ENCODE measurements at regions not wholly inside any gene's neighbourhood (a gene's known extent, or its start where the extent isn't known, plus 50 kb on each side); places are given as distances from the start of the nearest gene placed in this dataset.

- Histone ChIP-seq H3K27ac (no peak overlapping the region), H3K4me3 (no peak overlapping the region), H3K4me1 (peaks cover 0 to 12% (median 4%) of the 10 kb centered on the region in 4 donors), H3K36me3 (no peaks in the 10 kb centered on the region), H3K27me3 (no peaks in the 10 kb centered on the region), H3K9me3 (no peaks in the 10 kb centered on the region)
- DNase-seq, result no peak
- intact Hi-C loops (cut with DNase I), result no loop called here
- no peak for TF ChIP-seq POLR2AphosphoS5 (IDR thresholded peaks at IDR 0.05)
- WGBS, 2 donors, result 73 to 85% methylated on average over 4 of the region's 4 CpGs
Observed at GRCh38 chr20:39503902-39504709, 542.0 kb downstream of the DHX35 start.

- Histone ChIP-seq H3K9me3 (no peaks in the 10 kb centered on the region), H3K27me3 (no peaks in the 10 kb centered on the region)
Observed at GRCh38 chr20:39492223-39492797, 530.2 kb downstream of the DHX35 start.

DNA sequence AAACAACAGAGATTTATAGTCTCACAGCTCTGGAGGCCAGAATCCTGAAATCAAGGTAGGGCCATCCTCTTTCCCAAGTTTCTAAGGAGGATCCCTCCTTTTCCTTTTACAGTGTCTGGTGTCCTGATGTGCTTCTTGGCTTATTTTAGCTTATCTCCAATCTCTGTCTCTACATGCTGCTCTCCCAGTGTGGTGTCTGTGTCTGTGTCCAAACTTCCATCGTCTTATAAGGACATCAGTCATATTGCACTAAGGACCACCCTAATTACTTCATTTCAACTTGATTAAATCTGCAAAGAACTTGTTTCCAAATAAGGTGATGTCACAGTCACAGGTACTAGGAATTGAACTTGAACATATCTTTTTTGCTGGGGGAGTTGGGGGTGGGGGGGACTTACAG is 529.6 kb downstream of the DHX35 start:
- WGBS, 2 donors, result 86 to 88% methylated on average over 1 of the region's 1 CpG
- no peak overlapping the region for H3K4me3 ChIP-seq
- H3K27me3 ChIP-seq, result no peaks in the 10 kb centered on the region
- intact Hi-C loops (cut with DNase I), result no loop called here
- H3K4me1 ChIP-seq, result no peaks in the 10 kb centered on the region
- TF ChIP-seq CTCF (IDR thresholded peaks at IDR 0.05), result no peak
- H3K36me3 ChIP-seq, result no peaks in the 10 kb centered on the region
- no peaks in the 10 kb centered on the region for H3K9me3 ChIP-seq
- no peak overlapping the region for H3K27ac ChIP-seq
- DNase-seq, result no peak

More at GRCh38 chr20:39492223-39492797, 530.2 kb downstream of the DHX35 start:
- H3K4me3 ChIP-seq, result no peak overlapping the region
- no peaks in the 10 kb centered on the region for H3K36me3 ChIP-seq
- H3K27ac ChIP-seq, result no peak overlapping the region
- intact Hi-C loops (cut with DNase I), result no loop called here
- TF ChIP-seq EP300 (IDR thresholded peaks at IDR 0.05), result no peak
- TF ChIP-seq POLR2AphosphoS5 (IDR thresholded peaks at IDR 0.05), result no peak
- TF ChIP-seq CTCF (IDR thresholded peaks at IDR 0.05), result no peak
- TF ChIP-seq POLR2A (IDR thresholded peaks at IDR 0.05), result no peak
- WGBS, 2 donors, result 88 to 90% methylated on average over 6 of the region's 6 CpGs
- no peak for DNase-seq
- H3K4me1 ChIP-seq, result no peaks in the 10 kb centered on the region

DNA sequence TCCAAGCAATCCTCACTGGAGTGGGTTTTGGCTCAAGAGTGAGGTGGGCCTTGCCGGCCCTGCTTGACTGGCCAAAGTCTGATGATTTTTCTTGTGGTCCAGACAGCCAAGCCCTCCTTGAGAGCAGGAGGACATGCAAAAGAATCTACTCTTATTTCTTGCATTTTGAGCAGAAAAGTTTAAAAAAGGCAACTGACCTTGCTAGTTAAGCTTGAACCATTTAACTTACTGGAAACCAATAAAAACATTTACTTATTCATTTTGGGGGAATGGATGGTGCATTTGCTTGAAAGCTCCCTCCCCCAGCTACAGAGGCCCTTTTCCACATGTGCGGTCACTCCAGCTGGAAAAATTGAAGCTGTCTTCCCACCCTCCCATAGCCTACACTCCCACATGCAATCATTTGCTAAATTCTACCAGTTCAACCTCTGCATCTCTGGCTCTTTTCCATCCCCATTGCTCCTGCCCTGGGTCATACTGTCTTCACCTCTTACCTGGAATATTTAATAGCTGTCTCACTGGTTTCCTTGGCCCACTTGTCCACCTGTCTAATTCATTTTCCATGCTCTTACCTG is 527.9 kb downstream of the DHX35 start:
- TF ChIP-seq EP300 (IDR thresholded peaks at IDR 0.05) (no peak), CTCF (IDR thresholded peaks at IDR 0.05) (no peak), POLR2A (IDR thresholded peaks at IDR 0.05) (no peak), POLR2AphosphoS5 (IDR thresholded peaks at IDR 0.05) (no peak)

DNA sequence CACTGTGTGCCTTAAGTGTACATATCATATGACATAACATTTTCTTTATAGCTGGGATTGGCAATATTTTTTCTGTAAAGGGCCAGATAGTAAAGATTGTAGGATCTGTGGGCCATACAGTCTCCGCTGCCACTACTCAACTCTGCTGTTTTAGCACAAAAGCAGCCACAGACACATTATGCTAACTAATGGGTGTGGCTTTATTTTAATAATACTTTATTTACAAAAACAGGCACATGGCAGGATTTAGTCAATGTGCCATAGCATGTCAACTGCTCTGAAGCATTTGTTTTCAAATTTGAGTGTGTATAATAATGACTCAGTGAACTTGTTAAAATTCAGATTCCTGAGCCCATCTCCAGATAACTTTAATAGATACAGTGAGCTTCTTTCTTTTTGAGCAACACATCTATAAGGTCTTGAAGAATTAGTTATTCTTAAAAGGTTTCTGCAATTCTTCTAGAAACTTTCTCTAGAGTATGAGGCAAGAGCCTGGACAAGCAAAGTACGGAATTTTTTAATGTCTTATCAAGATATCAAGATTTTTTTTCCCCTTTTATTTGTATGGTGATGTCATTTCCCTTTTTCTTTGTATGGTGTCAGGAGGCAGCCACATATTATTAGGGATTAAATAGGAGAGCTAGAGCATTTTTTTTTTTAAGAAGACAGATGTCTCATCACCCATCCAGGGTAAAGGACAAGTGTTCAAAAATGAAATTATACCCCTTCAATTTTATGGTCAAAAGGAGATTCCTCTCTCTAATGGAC is 518.3 kb downstream of the DHX35 start:
- WGBS, 2 donors, result 83 to 85% methylated on average over 2 of the region's 2 CpGs
- H3K9me3 ChIP-seq, result no peaks in the 10 kb centered on the region
- no peak overlapping the region for H3K27ac ChIP-seq
- H3K36me3 ChIP-seq, result no peaks in the 10 kb centered on the region
- no peak for TF ChIP-seq EP300 (IDR thresholded peaks at IDR 0.05)
- no peak for TF ChIP-seq POLR2A (IDR thresholded peaks at IDR 0.05)
- TF ChIP-seq POLR2AphosphoS5 (IDR thresholded peaks at IDR 0.05), result no peak
- no peak for DNase-seq
- no peaks in the 10 kb centered on the region for H3K27me3 ChIP-seq
- no peak overlapping the region for H3K4me3 ChIP-seq
- H3K4me1 ChIP-seq, result no peaks in the 10 kb centered on the region
- intact Hi-C loops (cut with DNase I), result no loop called here

More for the DNA sequence above, 527.9 kb downstream of the DHX35 start:
- Histone ChIP-seq H3K9me3 (no peaks in the 10 kb centered on the region), H3K36me3 (no peaks in the 10 kb centered on the region), H3K4me1 (no peaks in the 10 kb centered on the region), H3K27me3 (no peaks in the 10 kb centered on the region), H3K27ac (no peak overlapping the region), H3K4me3 (no peak overlapping the region)
- intact Hi-C loops (cut with DNase I), result no loop called here
- DNase-seq, result no peak
- 78 to 93% methylated on average over 2 of the region's 2 CpGs for WGBS, 2 donors

Data from sigmoid colon (tissue), 6 donors.